HG03378 (cell line): ENCODE measurements at regions not wholly inside any gene's neighbourhood (a gene's known extent, or its start where the extent isn't known, plus 50 kb on each side); places are given as distances from the start of the nearest gene placed in this dataset.
"Not testable (repeated sequence)": the region's sequence is repeated elsewhere in the genome, so short reads cannot be mapped to it uniquely, and the experiment has no call there.

Experiments
- ATAC-seq: cut with Tn5 transposase; IDR thresholded peaks from one replicate; pipeline ENCODE4 v1.9.1; 2021; ENCODE audit warnings: mild to moderate bottlenecking, moderate library complexity; ENCODE audit not compliant: unreplicated experiment

- not testable (repeated sequence) for ATAC-seq
Observed at GRCh38 chr5:164251781-164252180, 746.4 kb downstream of the MAT2B start.

- ATAC-seq: no peak
Observed at GRCh38 chr5:164253764-164254163, 748.3 kb downstream of the MAT2B start.

GRCh38 chr5:164255598-164256213, 750.3 kb downstream of the MAT2B start:
- no peak for ATAC-seq

- ATAC-seq: no peak
Observed at GRCh38 chr5:164256351-164256750, 750.9 kb downstream of the MAT2B start.

GRCh38 chr5:164256954-164257353, 751.5 kb downstream of the MAT2B start:
- no peak for ATAC-seq

- no peak for ATAC-seq
Observed at GRCh38 chr5:164265566-164265965, 760.1 kb downstream of the MAT2B start.

GRCh38 chr5:164266571-164266970, 761.2 kb downstream of the MAT2B start:
- ATAC-seq: no peak

- peak; percentile 64 for ATAC-seq
Observed at GRCh38 chr5:164277720-164278119, 772.3 kb downstream of the MAT2B start.

- ATAC-seq: no peak
Observed at GRCh38 chr5:164289526-164289925, 784.1 kb downstream of the MAT2B start.

GRCh38 chr5:164296603-164297080, 791.2 kb downstream of the MAT2B start:
- no peak for ATAC-seq

GRCh38 chr5:164298165-164298564, 792.7 kb downstream of the MAT2B start:
- ATAC-seq: no peak

GRCh38 chr5:164300295-164300694, 794.9 kb downstream of the MAT2B start:
- no peak for ATAC-seq

GRCh38 chr5:164301136-164301535, 795.7 kb downstream of the MAT2B start:
- no peak for ATAC-seq

GRCh38 chr5:164301708-164302107, 796.3 kb downstream of the MAT2B start:
- ATAC-seq: no peak

- ATAC-seq: no peak
Observed at GRCh38 chr5:164302533-164303235, 797.3 kb downstream of the MAT2B start.

- no peak for ATAC-seq
Observed at GRCh38 chr5:164303646-164304215, 798.3 kb downstream of the MAT2B start.

- no peak for ATAC-seq
Observed at GRCh38 chr5:164306662-164307061, 801.2 kb downstream of the MAT2B start.

GRCh38 chr5:164312801-164313200, 807.4 kb downstream of the MAT2B start:
- no peak for ATAC-seq

- no peak for ATAC-seq
Observed at GRCh38 chr5:164317676-164318075, 812.3 kb downstream of the MAT2B start.

- ATAC-seq: no peak
Observed at GRCh38 chr5:164319161-164319560, 813.7 kb downstream of the MAT2B start.

- ATAC-seq: no peak
Observed at GRCh38 chr5:164324239-164324638, 818.8 kb downstream of the MAT2B start.

GRCh38 chr5:164326219-164326618, 820.8 kb downstream of the MAT2B start:
- no peak for ATAC-seq
